HEK293T (cell line): ENCODE measurements at regions not wholly inside any gene's neighbourhood (a gene's known extent, or its start where the extent isn't known, plus 50 kb on each side); places are given as distances from the start of the nearest gene placed in this dataset.

Experiments used
- ARNT ChIP-seq: fragments of 450-650 bp; IDR thresholded peaks from 2 replicates; pipeline ENCODE4 v1.6.1; 2017; ENCODE audit warnings: mild to moderate bottlenecking
- BHLHE40 ChIP-seq: fragments of 450-650 bp; IDR thresholded peaks from 2 replicates; pipeline ENCODE4 v1.6.1; 2016; ENCODE audit warnings: mild to moderate bottlenecking, moderate library complexity, borderline replicate concordance
- ELF4 ChIP-seq: fragments of 450-650 bp; IDR thresholded peaks from 2 replicates; pipeline ENCODE4 v1.6.1; 2017; ENCODE audit warnings: antibody characterized with exemption
- FOXA1 ChIP-seq: fragments of 450-650 bp; IDR thresholded peaks from 2 replicates; pipeline ENCODE4 v1.6.1; 2016; ENCODE audit warnings: mild to moderate bottlenecking
- FOXM1 ChIP-seq: fragments of 450-650 bp; IDR thresholded peaks from 2 replicates; pipeline ENCODE4 v1.6.1; 2017; ENCODE audit warnings: mild to moderate bottlenecking, borderline replicate concordance
- NFRKB ChIP-seq: fragments of 450-650 bp; IDR thresholded peaks from 2 replicates; pipeline ENCODE4 v1.6.1; 2016; ENCODE audit warnings: mild to moderate bottlenecking, moderate library complexity
- SP1 ChIP-seq: fragments of 450-650 bp; IDR thresholded peaks from 2 replicates; pipeline ENCODE4 v1.6.1; 2017
- SUZ12 ChIP-seq: fragments of 450-650 bp; IDR thresholded peaks from 2 replicates; pipeline ENCODE4 v1.6.1; 2016; ENCODE audit warnings: mild to moderate bottlenecking
- ZNF384 ChIP-seq: fragments of 450-650 bp; IDR thresholded peaks from 2 replicates; pipeline ENCODE4 v1.6.1; 2016
- TF ChIP-seq, protein P1 (sequence below): fragments of 450-650 bp; IDR thresholded peaks from 2 replicates; pipeline ENCODE4 v1.6.1; 2016

DNA sequence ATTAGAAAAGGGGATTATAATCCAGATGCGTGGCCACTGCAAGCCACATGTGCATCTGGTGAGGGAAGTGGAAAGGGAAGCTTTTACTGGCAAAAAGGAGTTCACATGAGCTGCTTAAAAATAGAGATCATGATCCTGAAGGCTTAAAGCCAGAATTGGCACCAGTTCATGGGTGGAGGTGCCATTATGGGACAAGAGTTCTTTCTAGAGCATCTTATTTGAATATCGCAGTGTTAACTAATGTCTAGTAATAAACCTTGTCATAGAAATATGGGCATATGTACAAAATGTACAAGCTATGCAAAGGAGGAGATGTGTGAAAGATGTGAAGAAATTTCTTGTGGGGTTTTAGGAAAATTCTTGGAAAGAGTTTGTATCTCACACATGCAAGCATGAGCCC is 178.4 kb upstream of the CBLB start:
- no peak for TF ChIP-seq BHLHE40
- no peak for TF ChIP-seq FOXA1
- TF ChIP-seq ARNT: no peak
- TF ChIP-seq FOXM1: no peak
- TF ChIP-seq NFRKB: no peak
- no peak for TF ChIP-seq ELF4
- TF ChIP-seq, protein P1, sequence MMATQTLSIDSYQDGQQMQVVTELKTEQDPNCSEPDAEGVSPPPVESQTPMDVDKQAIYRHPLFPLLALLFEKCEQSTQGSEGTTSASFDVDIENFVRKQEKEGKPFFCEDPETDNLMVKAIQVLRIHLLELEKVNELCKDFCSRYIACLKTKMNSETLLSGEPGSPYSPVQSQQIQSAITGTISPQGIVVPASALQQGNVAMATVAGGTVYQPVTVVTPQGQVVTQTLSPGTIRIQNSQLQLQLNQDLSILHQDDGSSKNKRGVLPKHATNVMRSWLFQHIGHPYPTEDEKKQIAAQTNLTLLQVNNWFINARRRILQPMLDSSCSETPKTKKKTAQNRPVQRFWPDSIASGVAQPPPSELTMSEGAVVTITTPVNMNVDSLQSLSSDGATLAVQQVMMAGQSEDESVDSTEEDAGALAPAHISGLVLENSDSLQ: no peak
- no peak for TF ChIP-seq ZNF384
- TF ChIP-seq SP1: no peak
- no peak for TF ChIP-seq SUZ12
